HG02870 (cell line): ENCODE measurements at regions not wholly inside any gene's neighbourhood (a gene's known extent, or its start where the extent isn't known, plus 50 kb on each side); places are given as distances from the start of the nearest gene placed in this dataset.

Source experiments
- ATAC-seq: cut with Tn5 transposase; IDR thresholded peaks from one replicate; pipeline ENCODE4 v1.9.1; 2021; ENCODE audit warnings: mild to moderate bottlenecking, moderate library complexity; ENCODE audit not compliant: unreplicated experiment

DNA sequence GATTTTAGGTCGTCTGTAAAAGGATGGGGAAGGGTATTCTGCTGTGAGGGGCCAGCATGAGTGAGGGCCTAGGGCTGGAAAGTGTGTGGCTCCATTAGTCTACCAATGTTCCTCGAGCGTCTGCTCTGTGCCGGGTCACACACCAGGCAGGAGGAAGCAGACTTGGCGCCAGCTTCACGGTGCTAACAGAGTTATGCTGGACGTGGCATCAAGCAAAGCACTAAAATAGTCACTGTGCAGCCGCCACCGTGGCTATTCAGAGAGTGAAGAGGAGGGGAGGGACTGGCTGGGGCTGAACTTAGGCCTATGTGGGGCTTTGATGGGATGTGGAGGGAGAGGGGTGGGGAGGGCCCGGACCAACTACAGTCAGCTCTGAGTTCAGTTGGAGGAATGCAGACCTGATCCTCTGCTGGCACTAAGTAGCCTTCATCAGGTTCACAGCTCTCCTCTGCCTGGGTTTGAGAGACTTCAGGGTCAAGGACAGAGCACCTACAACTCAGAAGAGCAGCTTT, 83.9 kb upstream of the MSX1 start:
- no peak for ATAC-seq

DNA sequence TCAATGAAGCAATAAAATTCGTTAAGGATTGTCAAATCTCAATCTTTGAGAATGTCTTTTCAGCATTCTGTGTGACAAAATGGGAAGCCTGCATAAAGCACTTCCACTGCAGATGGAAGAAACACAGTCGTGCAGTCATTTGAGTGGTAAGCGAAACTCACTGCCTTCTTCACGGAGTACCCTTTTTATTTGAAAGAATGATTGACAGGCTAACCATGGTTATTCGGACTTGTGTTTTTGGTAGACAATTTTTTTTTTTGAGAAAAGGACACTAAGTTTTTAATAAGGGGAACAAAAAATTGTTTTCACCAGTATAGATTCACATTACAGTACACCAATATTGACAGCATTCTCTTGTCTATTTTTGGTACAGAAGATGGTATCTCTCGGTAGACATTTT, 86.9 kb upstream of the MSX1 start:
- no peak for ATAC-seq

DNA sequence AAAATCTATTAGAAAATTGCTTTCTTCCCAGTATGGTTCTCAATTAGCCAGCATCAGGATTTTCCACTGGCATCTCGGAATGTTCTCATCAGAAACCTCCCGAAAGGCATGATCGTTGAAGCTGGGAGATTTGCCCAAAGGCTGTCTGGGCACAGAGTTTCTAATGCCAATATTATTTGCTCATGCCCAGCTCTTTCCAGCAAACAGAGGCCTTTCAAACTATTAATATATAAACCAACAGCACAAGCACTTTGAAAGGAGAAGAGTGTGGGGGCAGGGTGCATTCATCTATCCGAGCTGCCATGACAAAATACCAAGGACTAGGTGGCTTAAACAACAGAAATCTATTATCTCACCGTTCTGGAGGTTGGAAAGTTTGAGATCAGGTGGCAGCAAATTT, 88.3 kb upstream of the MSX1 start:
- ATAC-seq = no peak

DNA sequence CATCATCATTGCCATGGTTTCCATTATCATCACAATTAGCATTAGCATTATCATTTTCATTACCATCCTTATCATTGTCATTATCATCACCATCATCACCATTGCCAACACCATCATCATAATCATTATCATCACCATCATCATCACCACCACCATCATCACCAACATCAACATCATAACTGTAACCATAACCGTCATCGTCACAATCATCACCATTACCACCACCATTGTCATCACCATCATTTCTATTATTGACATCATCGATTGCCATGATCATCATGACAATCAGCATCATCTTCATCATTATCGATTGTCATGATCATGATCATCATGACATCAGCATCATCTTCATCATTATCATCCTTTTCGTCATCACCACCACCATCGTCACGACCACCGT, 88.9 kb upstream of the MSX1 start:
- ATAC-seq = no peak

DNA sequence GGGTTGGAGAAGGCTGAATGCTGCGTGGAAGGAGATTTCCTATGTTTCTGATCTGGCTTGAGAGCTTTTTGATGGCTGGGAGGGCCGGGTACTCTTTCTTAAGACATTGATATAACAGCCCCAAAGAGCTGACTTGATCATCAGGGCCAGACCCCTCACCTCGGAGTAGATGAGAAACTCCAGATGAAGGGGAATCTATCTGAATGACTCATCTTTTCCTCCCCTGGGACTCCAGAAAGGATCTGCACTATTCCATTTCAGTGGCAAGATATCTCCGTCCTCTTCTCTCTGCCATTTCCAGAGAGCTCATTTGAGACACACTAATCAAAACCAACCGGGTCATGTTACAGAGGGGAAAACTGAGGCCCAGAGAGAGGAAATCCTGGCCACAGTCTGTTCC, 92.9 kb upstream of the MSX1 start:
- no peak for ATAC-seq

DNA sequence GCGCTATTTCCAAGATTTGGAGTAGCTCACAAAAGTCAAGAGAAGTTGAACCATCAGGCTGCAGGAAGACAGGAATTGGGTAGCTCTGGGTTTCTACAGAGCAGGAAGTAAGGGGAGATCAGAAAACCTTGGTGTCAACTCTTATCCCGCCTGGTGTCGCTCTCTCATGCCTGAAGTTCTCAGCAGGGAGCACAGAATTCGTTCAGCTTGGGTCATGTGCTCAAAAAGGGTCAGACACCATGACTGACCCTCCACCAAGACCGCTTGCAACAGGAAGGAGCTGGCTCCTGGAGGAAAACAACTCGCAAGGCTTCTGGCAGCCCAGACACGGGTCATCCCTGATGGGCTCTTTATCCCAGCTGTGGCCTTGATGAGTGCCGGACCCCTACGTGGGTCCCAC, 93.7 kb upstream of the MSX1 start:
- ATAC-seq = no peak

DNA sequence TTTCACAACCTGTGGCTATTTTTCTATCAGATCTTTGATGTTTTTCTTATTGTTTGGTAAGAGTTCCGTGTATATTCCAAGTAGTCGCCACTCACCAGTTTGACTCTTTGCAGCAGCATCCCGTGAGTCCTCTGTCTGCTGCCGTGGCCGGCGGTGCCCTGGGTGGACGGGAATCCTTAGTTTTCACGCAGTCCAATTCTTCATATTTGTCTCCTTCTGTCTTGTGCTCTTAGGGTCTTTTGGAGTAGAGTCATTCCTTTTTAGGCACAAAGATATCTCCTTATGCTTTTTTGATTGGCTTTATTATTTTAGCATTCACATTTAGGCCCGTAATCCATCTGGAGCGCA, 94.9 kb upstream of the MSX1 start:
- no peak for ATAC-seq

DNA sequence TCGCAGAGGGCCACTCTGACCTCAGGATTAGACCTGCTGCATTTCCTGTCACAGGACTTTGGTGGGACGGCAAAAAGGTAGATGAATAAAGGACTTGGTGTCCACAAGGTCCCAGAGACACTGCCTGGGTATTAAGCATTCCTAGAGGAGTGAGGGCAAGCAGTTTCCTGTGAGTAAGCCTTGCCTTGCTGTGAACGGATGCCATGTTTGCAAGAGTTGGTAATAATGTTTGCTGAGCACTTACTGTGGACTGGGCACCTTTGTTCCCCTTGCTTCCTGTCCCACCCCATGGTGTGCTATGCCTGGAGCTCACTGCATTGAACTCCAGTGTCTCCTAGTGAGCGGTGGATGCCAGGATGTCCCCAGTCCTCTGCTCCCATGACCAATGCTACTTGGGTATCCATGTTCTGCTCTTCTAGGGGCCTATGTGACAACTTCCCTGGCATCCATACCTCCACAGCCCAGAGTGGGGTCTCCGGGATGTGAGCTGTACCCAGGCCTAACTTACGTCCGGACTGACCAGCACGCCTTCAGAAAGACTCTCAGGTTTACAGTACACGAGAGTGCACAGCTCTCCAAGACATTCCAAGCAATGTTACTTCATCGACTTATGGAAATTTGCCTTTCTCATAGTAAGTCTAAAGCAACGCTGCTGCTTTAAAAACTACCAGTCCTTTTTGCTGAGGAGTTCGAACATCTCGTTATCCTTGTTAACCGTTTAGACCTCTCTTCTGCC, 95.5 kb upstream of the MSX1 start:
- no peak for ATAC-seq

DNA sequence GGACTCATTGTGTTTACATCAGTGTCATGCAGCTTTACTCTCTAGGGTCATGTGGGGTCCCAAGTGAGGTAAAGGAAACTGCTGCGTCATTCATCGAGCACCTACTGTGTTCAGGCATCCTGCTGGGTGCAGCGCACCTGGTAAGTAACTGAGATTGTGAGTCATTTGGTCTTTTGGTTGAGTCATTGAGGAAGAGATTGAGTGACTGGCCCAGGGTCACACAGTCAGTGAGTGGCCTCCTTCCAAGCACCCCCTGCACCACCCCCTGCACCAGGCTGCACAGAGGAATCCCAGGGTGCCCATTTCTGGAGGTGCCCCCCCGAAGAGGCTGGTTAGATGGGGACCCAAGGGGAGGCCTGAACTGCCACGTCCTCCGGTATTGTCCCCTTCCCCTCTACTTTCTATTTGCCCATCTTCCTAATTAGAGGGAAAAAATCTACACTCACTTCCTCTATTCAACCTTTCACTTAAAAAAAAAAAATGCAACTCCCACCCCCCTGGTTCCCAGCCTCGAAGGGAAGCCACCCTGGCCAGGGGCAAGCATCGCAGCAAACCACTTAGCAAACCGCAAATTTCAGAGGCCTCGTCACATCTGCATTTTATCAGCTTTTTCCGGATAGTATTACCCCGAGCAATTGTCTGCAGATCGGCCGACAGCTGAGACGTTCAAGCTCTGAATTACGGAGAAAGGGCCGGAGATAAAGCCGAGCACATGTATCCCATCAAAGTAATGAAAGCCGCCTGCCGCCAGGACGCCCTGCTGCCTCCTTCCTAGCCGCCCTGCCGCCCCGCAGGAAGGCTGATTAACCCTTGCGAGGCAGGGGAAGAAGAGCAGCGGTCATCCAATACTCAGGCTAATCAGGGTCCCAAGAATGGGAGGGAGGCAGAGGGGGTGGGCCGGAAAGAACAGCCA, 96.3 kb upstream of the MSX1 start:
- peak; percentile 93 for ATAC-seq

DNA sequence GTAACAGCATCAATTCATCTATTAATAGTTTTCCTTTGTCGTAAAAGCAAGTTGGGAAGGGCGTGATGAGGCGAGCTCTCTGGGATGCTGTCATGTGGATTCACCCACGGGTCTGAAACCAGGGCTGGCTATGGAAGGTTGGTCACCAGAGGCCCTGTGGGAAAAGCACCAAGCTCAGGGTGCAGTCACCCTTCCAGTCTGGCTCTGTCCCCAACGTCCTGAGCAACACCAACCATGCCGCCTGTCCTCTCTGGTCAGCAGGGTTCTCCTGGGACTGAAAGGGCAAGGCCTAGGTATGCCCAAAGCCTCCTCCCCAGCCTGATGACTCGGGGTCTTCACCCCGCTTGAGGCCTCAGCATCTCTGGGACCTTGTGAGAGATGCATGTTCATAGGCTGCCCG, 97.2 kb upstream of the MSX1 start:
- no peak for ATAC-seq

DNA sequence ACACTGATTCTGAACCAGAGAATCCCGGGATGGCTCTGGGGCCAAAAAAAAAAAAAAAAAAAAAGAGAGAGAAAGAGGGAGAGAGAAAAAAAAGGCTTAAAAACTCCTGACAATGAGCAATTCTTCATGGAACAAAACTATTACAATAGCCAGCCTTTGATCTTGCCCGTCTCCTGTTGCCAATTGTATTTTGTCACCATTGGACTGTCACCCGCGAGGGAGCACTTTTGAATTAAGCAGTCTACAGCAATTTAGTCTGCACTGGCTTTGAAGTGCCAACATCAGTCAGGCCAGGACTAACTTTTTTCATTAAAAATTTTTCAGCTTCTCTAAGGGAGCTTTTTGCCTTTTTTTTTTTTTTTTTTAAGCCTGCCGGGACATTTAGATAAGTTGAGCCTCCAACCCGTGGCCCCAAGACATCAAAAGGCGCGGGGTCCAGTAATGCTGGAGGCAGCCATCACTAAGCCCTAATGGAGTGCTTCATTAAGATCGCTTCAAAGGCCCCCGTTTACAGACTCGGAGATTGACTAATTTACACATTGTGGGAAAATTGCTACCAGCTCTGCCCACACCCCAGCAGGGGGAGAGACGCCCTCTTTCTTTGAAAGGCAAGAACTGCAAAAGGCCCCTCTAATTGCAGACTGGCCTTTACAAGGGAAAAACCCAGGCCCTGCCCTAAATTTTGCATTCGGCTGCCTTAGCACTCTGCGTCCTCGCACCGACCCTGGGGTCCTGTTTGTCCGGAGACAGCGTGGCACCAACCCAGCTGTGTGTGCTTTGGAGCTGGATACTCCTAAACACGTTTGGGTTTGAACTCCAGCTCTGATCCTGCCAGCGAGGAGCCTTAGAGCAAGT, 98.1 kb upstream of the MSX1 start:
- no peak for ATAC-seq

DNA sequence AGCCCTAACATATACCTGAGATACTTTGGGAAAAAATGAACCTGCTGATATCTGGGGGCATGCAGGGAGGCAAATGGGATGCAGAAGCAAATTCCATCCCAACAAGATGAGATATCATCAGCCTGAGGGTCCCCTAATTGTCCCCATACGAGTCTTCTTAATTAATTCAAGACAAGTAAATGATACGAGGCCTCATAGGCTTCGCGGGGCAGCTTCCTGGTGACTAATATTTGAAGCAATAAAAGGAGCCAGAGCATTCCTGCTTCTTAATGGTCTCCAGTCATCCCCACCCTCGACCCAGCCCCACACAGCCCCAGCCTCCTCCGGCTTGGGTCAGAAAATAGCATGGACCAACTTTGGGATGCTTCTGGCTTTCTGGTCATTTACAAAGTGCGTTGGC, 99.6 kb upstream of the MSX1 start:
- ATAC-seq = no peak

DNA sequence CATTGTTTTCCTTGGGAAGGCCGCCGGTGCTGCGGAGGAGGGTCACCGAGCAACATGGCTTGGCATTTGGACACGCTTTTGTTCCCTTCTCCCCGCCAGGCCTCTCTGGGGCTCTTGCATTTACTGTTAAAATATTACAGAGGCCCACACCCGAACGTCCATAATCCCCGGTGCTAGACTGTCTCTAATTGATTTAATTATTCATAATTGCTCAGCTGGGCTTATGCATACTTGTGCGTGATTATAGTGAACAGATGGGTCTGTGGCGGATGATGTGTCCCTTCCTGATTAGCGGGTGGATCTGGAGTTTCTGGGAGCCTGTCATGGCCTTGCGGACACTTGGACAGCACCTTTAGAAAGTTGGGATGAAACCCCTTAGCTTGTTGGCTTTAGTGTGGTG, 100.2 kb upstream of the MSX1 start:
- ATAC-seq = no peak

DNA sequence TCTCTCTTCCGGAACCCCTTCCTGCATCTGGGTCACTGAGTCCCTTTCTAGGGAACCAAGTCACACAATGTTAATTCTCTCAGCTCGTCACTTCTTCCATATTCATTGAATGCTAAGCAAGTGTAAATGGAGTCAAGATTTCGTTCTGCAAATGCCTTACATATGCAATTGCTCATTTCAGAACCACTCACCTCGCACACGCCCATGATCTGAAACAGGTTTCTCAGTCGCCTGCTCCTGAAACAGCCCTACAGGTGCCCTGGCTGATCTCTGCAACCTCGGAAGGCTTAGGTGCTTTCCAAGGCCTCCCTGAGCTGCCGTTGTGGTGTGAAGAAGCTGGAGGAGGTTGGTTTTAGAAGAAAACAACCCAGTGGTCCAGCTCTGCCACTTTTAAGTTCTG, 100.8 kb upstream of the MSX1 start:
- ATAC-seq = peak; percentile 48

DNA sequence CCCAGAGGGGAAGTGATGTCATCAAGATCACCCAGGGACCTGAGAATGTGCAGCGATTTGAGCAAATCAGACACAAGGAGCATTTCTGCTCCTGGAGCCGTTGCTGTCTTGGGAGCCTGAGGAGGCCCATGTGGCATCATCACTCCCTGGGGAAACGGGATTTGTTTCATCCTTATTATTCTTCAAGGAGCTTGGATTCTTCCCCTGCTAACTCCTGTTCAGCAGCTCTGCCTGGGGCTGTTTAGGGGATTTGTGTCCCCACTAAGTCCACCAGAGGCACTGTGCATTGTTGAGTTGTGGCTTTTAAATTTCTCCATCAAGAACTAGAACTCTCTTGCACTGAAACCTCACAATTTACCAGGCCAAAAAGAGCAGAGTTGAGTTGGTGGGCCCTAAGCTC, 104.2 kb upstream of the MSX1 start:
- ATAC-seq = no peak

DNA sequence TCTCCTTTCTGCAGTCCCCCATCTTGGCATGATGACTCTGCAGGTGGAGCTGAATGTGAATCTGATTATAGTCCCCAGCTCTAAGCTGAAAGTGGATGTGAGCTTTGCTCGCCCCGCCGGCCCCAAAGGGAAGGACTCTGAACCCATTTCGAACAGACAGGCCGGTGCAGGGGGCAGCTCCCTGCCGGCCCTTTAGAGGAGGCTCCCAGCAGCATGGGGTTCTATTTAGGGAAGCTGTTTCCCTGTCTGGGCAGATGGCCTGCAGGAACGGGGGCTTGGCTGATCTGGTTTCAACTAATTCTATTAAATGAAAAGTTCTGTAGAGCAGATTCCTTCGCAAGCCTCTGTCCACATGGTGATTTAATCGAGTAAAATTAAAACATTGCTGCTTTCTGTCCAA, 104.8 kb upstream of the MSX1 start:
- ATAC-seq = no peak

DNA sequence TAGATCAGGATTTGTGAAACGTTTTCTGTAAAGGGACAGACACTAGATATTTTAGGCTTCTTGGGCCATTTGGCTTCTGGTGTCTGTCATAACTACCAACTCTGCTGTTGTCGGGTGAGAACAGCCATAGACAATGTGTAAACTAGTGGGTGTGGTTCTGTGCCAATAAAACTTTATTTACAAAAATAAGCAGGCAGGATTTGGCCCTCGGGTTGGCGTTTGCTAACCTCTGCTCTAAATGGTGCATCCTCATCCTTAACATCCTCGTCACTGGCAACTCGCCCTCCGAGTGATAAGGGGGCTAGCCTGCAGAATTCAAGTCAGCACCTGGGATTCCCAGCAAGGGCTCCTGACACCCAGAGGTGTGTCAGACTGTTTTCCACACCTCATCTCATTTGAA, 105.8 kb upstream of the MSX1 start:
- no peak for ATAC-seq

DNA sequence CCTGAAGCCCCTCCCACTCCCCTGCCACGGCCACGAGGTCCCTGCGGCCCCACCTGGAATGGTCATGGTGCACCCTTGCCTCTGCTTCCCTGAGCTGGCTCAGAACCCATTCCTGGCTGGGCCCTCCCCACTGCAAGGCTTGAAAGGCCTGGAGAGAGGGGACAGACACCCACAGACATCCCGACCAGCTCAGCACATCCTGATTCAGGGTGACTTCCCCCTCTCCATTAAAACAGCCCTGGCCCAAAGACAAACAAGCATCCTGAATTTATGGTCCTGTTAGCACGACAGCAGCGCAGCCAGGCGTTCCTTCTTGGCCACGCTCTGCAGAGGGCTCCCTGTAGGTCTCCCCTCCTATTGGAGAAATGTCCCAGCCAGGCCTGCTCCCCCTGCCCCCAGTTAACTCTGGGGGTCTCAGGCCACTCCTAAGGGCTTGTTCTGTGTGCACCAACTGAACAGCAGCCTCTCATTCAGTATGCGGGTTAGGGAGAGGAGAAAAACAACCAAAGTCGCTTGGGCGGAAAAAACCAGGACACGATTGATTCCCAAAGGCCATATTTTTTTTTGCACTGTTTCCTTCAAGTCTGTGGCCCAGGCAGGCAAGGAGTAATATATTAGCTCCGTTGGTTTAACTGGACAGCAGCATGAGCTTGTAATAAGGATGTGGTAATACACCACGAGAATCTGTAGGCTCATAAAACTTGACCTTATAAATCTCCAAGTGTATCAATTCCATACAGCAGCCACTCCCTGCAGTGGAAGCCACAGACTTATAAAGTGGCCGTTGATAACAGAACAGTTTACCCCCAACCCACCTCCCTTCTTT, 106.7 kb upstream of the MSX1 start:
- ATAC-seq = no peak

DNA sequence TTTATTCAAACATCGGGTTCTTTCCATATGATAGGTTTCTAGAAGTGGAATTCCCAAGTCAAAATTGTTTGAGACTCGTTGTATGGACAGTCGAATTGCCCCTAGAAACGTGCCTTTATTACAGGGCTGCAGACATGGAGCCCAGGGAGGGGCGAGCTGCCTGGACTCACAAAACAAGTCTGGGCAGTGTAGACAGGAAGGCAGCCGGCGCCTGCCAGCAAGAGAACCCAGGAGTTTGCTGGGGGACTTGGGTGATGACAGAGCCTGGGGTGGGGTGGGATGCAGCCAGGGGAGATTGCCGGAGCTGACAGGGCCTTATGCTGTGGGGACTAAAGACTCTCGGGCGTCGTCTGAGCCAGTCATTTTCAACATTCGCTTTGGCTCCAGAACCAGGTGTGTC, 107.4 kb upstream of the MSX1 start:
- ATAC-seq = no peak

DNA sequence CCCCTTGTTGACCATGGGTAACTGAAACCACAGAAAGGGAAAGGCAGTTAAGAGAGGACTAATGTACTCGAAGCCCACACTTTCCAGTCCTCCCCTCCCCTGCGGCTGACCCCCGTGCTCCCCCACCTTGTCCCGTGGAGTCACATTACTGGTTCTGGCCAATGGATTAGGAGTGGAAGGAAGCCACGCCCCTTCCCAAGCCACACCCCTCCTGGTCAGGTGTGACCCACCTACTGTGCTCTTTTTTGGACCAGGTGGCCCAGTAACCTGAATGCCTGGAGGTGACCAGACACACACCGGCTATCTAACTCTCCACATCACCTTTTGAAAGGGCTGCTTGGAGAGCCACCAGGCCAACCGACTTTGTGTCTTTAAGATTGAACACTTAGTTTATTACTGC, 109.3 kb upstream of the MSX1 start:
- ATAC-seq = no peak

DNA sequence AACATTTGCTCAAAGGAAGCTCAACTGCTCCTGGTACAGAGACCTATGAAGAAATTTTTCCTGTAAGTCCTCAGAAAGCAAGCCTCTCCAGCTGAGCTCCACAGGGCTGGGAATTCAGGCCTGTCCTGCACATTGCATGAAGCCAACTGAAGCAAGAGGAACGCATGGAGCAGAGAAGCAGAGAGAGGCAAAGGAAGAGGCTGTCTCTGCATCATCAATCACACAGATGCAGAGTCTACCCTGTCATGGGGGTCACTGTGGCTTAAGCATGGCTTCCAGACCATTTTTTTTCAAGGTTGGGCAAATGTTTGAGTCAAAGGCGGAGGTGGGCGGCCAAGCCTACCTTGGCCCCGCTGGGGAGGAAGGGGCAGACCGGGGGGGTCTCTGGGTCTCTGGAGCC, 110.3 kb upstream of the MSX1 start:
- ATAC-seq = no peak
